HL-60 (cell line): ENCODE measurements at regions not wholly inside any gene's neighbourhood (a gene's known extent, or its start where the extent isn't known, plus 50 kb on each side); places are given as distances from the start of the nearest gene placed in this dataset.

Source experiments
- POLR2AphosphoS5 ChIP-seq: IDR thresholded peaks from 2 replicates; pipeline ENCODE4 v1.6.1; 2012; ENCODE audit warnings: low read depth
- TF ChIP-seq, protein P1 (sequence below): IDR thresholded peaks from one replicate; pipeline ENCODE4 v1.5.1; 2011; ENCODE audit warnings: low read length, control low read depth, inconsistent platforms; ENCODE audit not compliant: insufficient read depth

DNA sequence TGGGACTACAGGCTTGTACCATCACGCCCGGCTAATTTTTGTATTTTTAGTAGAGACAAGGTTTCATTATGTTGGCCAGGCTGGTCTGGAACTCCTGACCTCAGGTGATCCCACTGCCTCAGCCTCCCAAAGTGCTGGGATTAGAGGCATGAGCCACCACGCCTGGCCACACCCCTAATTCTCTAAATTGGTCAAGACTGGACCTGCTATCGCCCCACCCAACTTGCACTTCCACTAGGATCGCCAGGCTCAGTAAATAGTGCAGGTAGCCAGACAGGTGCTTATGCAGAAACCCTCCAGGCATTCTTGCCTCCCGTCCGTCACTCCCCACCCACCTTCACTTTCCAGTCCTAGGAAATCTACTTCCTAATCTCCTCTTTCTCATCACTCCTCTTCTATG lies 481.4 kb upstream of the EEF2KMT start:
- no peak for TF ChIP-seq POLR2AphosphoS5
- TF ChIP-seq, protein P1, sequence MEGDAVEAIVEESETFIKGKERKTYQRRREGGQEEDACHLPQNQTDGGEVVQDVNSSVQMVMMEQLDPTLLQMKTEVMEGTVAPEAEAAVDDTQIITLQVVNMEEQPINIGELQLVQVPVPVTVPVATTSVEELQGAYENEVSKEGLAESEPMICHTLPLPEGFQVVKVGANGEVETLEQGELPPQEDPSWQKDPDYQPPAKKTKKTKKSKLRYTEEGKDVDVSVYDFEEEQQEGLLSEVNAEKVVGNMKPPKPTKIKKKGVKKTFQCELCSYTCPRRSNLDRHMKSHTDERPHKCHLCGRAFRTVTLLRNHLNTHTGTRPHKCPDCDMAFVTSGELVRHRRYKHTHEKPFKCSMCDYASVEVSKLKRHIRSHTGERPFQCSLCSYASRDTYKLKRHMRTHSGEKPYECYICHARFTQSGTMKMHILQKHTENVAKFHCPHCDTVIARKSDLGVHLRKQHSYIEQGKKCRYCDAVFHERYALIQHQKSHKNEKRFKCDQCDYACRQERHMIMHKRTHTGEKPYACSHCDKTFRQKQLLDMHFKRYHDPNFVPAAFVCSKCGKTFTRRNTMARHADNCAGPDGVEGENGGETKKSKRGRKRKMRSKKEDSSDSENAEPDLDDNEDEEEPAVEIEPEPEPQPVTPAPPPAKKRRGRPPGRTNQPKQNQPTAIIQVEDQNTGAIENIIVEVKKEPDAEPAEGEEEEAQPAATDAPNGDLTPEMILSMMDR, result no peak
